Liver (tissue), 7 donors: ENCODE measurements at regions not wholly inside any gene's neighbourhood (a gene's known extent, or its start where the extent isn't known, plus 50 kb on each side); places are given as distances from the start of the nearest gene placed in this dataset.
A peak's percentile ranks its signal among the peaks of the same experiment; 100 is the strongest.

Source experiments
- DNase-seq: peaks from one replicate; pipeline ENCODE4 v3.0.0-alpha.2; 2017; ENCODE audit warnings: low spot score
- H3K27ac ChIP-seq, 2 donors: one replicate each; pipeline ENCODE4 v1.7.0; 2013; ENCODE audit warnings: inconsistent platforms in 2 of 2, low read length in 2 of 2, control low read depth in 1 of 2, low read depth in 1 of 2, mild to moderate bottlenecking in 1 of 2
- H3K27me3 ChIP-seq, 4 donors: one replicate each; pipeline versions ENCODE4 v1.6.1 to v1.7.0; 2013; ENCODE audit warnings: low read length in 3 of 4, inconsistent platforms in 1 of 4, mild to moderate bottlenecking in 1 of 4, moderate library complexity in 1 of 4; ENCODE audit not compliant: control insufficient read depth in 4 of 4, insufficient read depth in 4 of 4
- H3K36me3 ChIP-seq, 4 donors: one replicate each; pipeline versions ENCODE4 v1.6.1 to v1.7.0; 2013; ENCODE audit warnings: low read length in 3 of 4, mild to moderate bottlenecking in 3 of 4, low read depth in 1 of 4, moderate library complexity in 1 of 4; ENCODE audit not compliant: control insufficient read depth in 4 of 4, insufficient read depth in 3 of 4
- H3K4me1 ChIP-seq, 4 donors: one replicate each; pipeline versions ENCODE4 v1.6.1 to v1.7.0; 2013; ENCODE audit warnings: low read length in 3 of 4, mild to moderate bottlenecking in 3 of 4, moderate library complexity in 1 of 4; ENCODE audit not compliant: control insufficient read depth in 4 of 4, insufficient read depth in 4 of 4
- H3K4me3 ChIP-seq, 3 donors: one replicate each; pipeline versions ENCODE4 v1.6.1 to v1.7.0; 2013; ENCODE audit warnings: low read length in 3 of 3, control low read depth in 1 of 3, low read depth in 1 of 3, mild to moderate bottlenecking in 1 of 3
- H3K9ac ChIP-seq, 2 donors: one replicate each; pipeline ENCODE4 v1.7.0; 2013; ENCODE audit warnings: low read length in 2 of 2, mild to moderate bottlenecking in 2 of 2, moderate library complexity in 2 of 2, control low read depth in 1 of 2, low read depth in 1 of 2
- H3K9me3 ChIP-seq, 4 donors: one replicate each; pipeline versions ENCODE4 v1.6.1 to v1.7.0; 2013; ENCODE audit warnings: low read length in 3 of 4; ENCODE audit not compliant: control insufficient read depth in 4 of 4
- EGR1 ChIP-seq, 2 donors: IDR thresholded peaks; 2 replicates each; pipeline ENCODE4 v1.6.1; 2016 to 2018; ENCODE audit warnings: antibody characterized with exemption in 2 of 2, low read depth in 2 of 2
- FOXA1 ChIP-seq: IDR thresholded peaks from 2 replicates; pipeline ENCODE4 v1.6.1; 2016; ENCODE audit warnings: antibody characterized with exemption
- FOXA2 ChIP-seq: IDR thresholded peaks from 2 replicates; pipeline ENCODE4 v1.6.1; 2016; ENCODE audit warnings: antibody characterized with exemption
- GABPA ChIP-seq, 2 donors: IDR thresholded peaks in 1 of 2; conservative IDR thresholded peaks in 1 of 2; 2 replicates each; pipeline ENCODE4 v1.6.1; 2016; ENCODE audit warnings: antibody characterized with exemption in 2 of 2, mild to moderate bottlenecking in 1 of 2, moderate library complexity in 1 of 2
- HNF4A ChIP-seq, 2 donors: conservative IDR thresholded peaks; 2 replicates each; pipeline ENCODE4 v1.6.1; 2016; ENCODE audit warnings: antibody characterized with exemption in 2 of 2, mild to moderate bottlenecking in 2 of 2
- HNF4G ChIP-seq: IDR thresholded peaks from 2 replicates; pipeline ENCODE4 v1.6.1; 2016; ENCODE audit warnings: antibody characterized with exemption
- JUND ChIP-seq, 2 donors: IDR thresholded peaks; 2 replicates each; pipeline ENCODE4 v1.6.1; 2016; ENCODE audit warnings: antibody characterized with exemption in 2 of 2
- RXRA ChIP-seq, 2 donors: IDR thresholded peaks; 2 replicates each; pipeline ENCODE4 v1.6.1; 2017 to 2018; ENCODE audit warnings: antibody characterized with exemption in 2 of 2, mild to moderate bottlenecking in 1 of 2
- SP1 ChIP-seq: IDR thresholded peaks from 2 replicates; pipeline ENCODE4 v1.6.1; 2018; ENCODE audit warnings: antibody characterized with exemption, mild to moderate bottlenecking
- YY1 ChIP-seq: IDR thresholded peaks from 2 replicates; pipeline ENCODE4 v1.6.1; 2016; ENCODE audit warnings: antibody characterized with exemption, mild to moderate bottlenecking
- WGBS: extraction: QIAGEN DNeasy Blood & Tissue Kit; methylation state at CpG from one replicate; pipeline ENCODE4 v1.1.7; 2013; 5-methylcytosine and 5-hydroxymethylcytosine counted together
- TF ChIP-seq, protein P1 (sequence below): IDR thresholded peaks from 2 replicates; pipeline ENCODE4 v1.6.1; 2016; ENCODE audit warnings: antibody characterized with exemption, mild to moderate bottlenecking
- TF ChIP-seq, protein P2 (sequence below): IDR thresholded peaks from 2 replicates; pipeline ENCODE4 v1.6.1; 2016; ENCODE audit warnings: antibody characterized with exemption
- TF ChIP-seq, protein P3 (sequence below): IDR thresholded peaks from 2 replicates; pipeline ENCODE4 v1.6.1; 2016; ENCODE audit warnings: antibody characterized with exemption
- donor health status: healthy.
- donor health status: healthy.
- donor health status: healthy.
- donor health status: healthy.

DNA sequence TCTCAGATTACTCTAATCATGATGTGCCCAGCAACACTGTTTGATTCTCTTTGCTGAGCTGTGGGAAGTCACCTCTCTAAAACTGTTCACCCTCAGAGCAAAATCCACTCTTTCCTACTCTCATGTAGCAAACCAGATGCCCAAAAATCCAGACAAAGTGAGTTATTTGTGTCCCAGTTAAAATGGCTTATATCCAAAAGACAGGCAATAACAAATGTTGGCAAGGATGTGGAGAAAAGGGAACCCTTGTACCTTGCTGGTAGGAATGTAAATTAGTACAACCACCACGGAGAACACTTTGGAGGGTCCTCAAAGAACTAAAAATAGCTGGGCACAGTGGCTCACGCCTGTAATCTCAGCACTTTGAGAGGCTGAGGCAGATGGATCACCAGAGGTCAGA lies 384.0 kb downstream of the HHIPL2 start:
- H3K9ac ChIP-seq, result no peak overlapping the region
- no peak overlapping the region for H3K4me3 ChIP-seq
- no peaks in the 10 kb centered on the region for H3K4me1 ChIP-seq
- no peak overlapping the region for H3K27ac ChIP-seq
- no peak for DNase-seq
- H3K27me3 ChIP-seq, result no peaks in the 10 kb centered on the region
- TF ChIP-seq EGR1 (IDR thresholded peaks at IDR 0.05; ENCODE audit: low read depth in 2 of 2) (no peak), YY1 (no peak), HNF4A (conservative IDR thresholded peaks at IDR 0.05) (peak in 1 of 2 donors; percentile 9)
- 21% methylated on average over 2 of the region's 2 CpGs for WGBS
- no peaks in the 10 kb centered on the region for H3K36me3 ChIP-seq
- no peaks in the 10 kb centered on the region for H3K9me3 ChIP-seq

DNA sequence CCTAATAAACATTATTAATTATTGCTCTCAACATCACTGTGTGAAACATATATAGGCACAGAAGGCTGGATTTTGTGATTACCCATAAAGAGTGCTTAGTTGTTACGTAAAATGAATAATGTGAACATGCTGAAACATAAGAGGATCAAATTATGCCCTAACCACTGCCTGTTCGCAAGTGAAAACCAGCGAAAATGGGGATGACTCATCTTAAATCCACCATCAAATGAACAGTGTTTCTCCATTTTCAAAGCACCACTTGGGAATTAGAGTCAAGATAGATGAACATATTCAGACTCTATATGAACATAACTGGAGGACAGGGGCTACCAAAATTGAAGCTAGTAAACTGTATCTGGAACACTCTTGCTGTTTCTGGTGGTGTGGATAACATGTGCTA lies 386.2 kb downstream of the HHIPL2 start:
- no peaks in the 10 kb centered on the region for H3K36me3 ChIP-seq
- no peak overlapping the region for H3K4me3 ChIP-seq
- H3K27ac ChIP-seq, result no peak overlapping the region
- no peak overlapping the region for H3K9ac ChIP-seq
- no peaks in the 10 kb centered on the region for H3K4me1 ChIP-seq
- WGBS, result 77% methylated on average over 3 of the region's 3 CpGs
- DNase-seq, result no peak
- peaks cover 0 to 5% (median 2%) of the 10 kb centered on the region in 4 donors for H3K9me3 ChIP-seq
- no peaks in the 10 kb centered on the region for H3K27me3 ChIP-seq
- TF ChIP-seq HNF4G (no peak), EGR1 (IDR thresholded peaks at IDR 0.05; ENCODE audit: low read depth in 2 of 2) (no peak), GABPA (IDR thresholded peaks at IDR 0.05 in 1 of 2, conservative IDR thresholded peaks at IDR 0.05 in 1 of 2) (no peak), FOXA2 (no peak), FOXA1 (no peak), JUND (IDR thresholded peaks at IDR 0.05) (no peak), RXRA (IDR thresholded peaks at IDR 0.05) (no peak), SP1 (no peak), YY1 (no peak)
- TF ChIP-seq, protein P1, sequence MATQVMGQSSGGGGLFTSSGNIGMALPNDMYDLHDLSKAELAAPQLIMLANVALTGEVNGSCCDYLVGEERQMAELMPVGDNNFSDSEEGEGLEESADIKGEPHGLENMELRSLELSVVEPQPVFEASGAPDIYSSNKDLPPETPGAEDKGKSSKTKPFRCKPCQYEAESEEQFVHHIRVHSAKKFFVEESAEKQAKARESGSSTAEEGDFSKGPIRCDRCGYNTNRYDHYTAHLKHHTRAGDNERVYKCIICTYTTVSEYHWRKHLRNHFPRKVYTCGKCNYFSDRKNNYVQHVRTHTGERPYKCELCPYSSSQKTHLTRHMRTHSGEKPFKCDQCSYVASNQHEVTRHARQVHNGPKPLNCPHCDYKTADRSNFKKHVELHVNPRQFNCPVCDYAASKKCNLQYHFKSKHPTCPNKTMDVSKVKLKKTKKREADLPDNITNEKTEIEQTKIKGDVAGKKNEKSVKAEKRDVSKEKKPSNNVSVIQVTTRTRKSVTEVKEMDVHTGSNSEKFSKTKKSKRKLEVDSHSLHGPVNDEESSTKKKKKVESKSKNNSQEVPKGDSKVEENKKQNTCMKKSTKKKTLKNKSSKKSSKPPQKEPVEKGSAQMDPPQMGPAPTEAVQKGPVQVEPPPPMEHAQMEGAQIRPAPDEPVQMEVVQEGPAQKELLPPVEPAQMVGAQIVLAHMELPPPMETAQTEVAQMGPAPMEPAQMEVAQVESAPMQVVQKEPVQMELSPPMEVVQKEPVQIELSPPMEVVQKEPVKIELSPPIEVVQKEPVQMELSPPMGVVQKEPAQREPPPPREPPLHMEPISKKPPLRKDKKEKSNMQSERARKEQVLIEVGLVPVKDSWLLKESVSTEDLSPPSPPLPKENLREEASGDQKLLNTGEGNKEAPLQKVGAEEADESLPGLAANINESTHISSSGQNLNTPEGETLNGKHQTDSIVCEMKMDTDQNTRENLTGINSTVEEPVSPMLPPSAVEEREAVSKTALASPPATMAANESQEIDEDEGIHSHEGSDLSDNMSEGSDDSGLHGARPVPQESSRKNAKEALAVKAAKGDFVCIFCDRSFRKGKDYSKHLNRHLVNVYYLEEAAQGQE, result no peak
- TF ChIP-seq, protein P2, sequence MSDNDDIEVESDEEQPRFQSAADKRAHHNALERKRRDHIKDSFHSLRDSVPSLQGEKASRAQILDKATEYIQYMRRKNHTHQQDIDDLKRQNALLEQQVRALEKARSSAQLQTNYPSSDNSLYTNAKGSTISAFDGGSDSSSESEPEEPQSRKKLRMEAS, result no peak
- TF ChIP-seq, protein P3, sequence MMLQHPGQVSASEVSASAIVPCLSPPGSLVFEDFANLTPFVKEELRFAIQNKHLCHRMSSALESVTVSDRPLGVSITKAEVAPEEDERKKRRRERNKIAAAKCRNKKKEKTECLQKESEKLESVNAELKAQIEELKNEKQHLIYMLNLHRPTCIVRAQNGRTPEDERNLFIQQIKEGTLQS, result no peak

DNA sequence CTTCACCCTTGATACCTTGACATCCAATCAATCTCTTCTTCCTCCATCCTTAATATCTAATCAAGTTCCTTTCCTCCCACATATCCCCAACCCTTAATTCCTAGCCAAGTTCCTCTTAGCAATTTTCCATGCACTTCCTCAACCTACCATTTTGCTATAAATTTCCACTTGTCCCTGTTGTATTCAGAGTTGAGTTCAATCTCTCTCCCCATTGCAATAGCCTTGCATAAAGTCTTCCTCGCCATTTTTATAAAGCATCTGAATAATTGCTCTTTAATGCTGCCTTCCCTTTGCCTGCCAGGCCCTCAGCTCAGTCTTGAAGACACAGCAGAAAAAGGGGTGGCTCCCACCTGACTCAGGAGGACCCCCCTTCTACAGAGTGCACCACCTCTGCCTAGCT lies 390.3 kb downstream of the HHIPL2 start:
- no peaks in the 10 kb centered on the region for H3K27me3 ChIP-seq
- no peak overlapping the region for H3K27ac ChIP-seq
- no peak overlapping the region for H3K4me3 ChIP-seq
- no peak for TF ChIP-seq RXRA (IDR thresholded peaks at IDR 0.05)
- DNase-seq, result no peak
- no peaks in the 10 kb centered on the region for H3K36me3 ChIP-seq
- peaks cover 0 to 5% (median 2%) of the 10 kb centered on the region in 4 donors for H3K9me3 ChIP-seq
- H3K4me1 ChIP-seq, result no peaks in the 10 kb centered on the region
- 100% methylated on average over 1 of the region's 1 CpG for WGBS
- H3K9ac ChIP-seq, result no peak overlapping the region
